ENCODE measurements at regions not wholly inside any gene's neighbourhood (a gene's known extent, or its start where the extent isn't known, plus 50 kb on each side); places are given as distances from the start of the nearest gene placed in this dataset.
"Not testable (repeated sequence)": the region's sequence is repeated elsewhere in the genome, so short reads cannot be mapped to it uniquely, and the experiment has no call there.

GRCh38 chr5:34329201-34329600 lies 286.2 kb upstream of the C1QTNF3 start:
- DNase-seq: not testable (repeated sequence)

- DNase-seq: not testable (repeated sequence)
These were observed 286.6 kb upstream of the C1QTNF3 start for GRCh38 chr5:34329611-34330108.

- not testable (repeated sequence) for DNase-seq
These were observed 289.0 kb upstream of the C1QTNF3 start for GRCh38 chr5:34331928-34332454.

GRCh38 chr5:34339408-34340001 lies 296.5 kb upstream of the C1QTNF3 start:
- not testable (repeated sequence) for DNase-seq

GRCh38 chr5:34354440-34354839 lies 301.7 kb upstream of the RAI14 start:
- DNase-seq: not testable (repeated sequence)

- DNase-seq: not testable (repeated sequence)
These were observed 284.7 kb upstream of the RAI14 start for GRCh38 chr5:34371417-34371816.

GRCh38 chr5:34371817-34372216 lies 284.3 kb upstream of the RAI14 start:
- DNase-seq: not testable (repeated sequence)

GRCh38 chr5:34372739-34373138 lies 283.4 kb upstream of the RAI14 start:
- DNase-seq: not testable (repeated sequence)

GRCh38 chr5:34377651-34378050 lies 278.5 kb upstream of the RAI14 start:
- not testable (repeated sequence) for DNase-seq

- DNase-seq: not testable (repeated sequence)
These were observed 277.6 kb upstream of the RAI14 start for GRCh38 chr5:34378498-34378897.

- not testable (repeated sequence) for DNase-seq
These were observed 267.4 kb upstream of the RAI14 start for GRCh38 chr5:34388754-34389153.

- DNase-seq: no peak
These were observed 246.8 kb upstream of the RAI14 start for GRCh38 chr5:34409373-34409772.

GRCh38 chr5:34410411-34411139 lies 245.6 kb upstream of the RAI14 start:
- no peak for DNase-seq

- no peak for DNase-seq
These were observed 244.4 kb upstream of the RAI14 start for GRCh38 chr5:34411470-34412346.

GRCh38 chr5:34412736-34413135 lies 243.4 kb upstream of the RAI14 start:
- DNase-seq: no peak

- no peak for DNase-seq
These were observed 240.4 kb upstream of the RAI14 start for GRCh38 chr5:34415559-34416198.

GRCh38 chr5:34416501-34417008 lies 239.6 kb upstream of the RAI14 start:
- DNase-seq: no peak

- DNase-seq: not testable (repeated sequence)
These were observed 235.9 kb upstream of the RAI14 start for GRCh38 chr5:34420191-34420590.

GRCh38 chr5:34436761-34437501 lies 219.2 kb upstream of the RAI14 start:
- DNase-seq: no peak

GRCh38 chr5:34439601-34440000 lies 216.5 kb upstream of the RAI14 start:
- DNase-seq: no peak

GRCh38 chr5:34441767-34442166 lies 214.4 kb upstream of the RAI14 start:
- not testable (repeated sequence) for DNase-seq

Measured in C1 segment of cervical spinal cord (tissue), 14 donors.